Uterus (tissue), 3 donors: ENCODE measurements at regions not wholly inside any gene's neighbourhood (a gene's known extent, or its start where the extent isn't known, plus 50 kb on each side); places are given as distances from the start of the nearest gene placed in this dataset.

ENCODE experiments used
- DNase-seq, 2 donors: peaks; one replicate each; pipeline ENCODE4 v3.0.0-alpha.2; 2019 to 2020
- H3K27ac ChIP-seq, 2 donors: fragments of 200-600 bp; sonication (generic); 1 replicate in 1 of 2; 2 replicates in 1 of 2; pipeline ENCODE4 v1.5.1; 2016 to 2018
- H3K27me3 ChIP-seq, 2 donors: fragments of 200-600 bp; sonication (generic); one replicate each; pipeline ENCODE4 v1.5.1; 2018 to 2019; ENCODE audit warnings: control low read depth in 1 of 2
- H3K36me3 ChIP-seq, 2 donors: fragments of 200-600 bp; sonication (generic); one replicate each; pipeline ENCODE4 v1.5.1; 2019; ENCODE audit warnings: control low read depth in 1 of 2
- H3K4me1 ChIP-seq, 2 donors: fragments of 200-600 bp; sonication (generic); one replicate each; pipeline ENCODE4 v1.5.1; 2018 to 2019; ENCODE audit warnings: control low read depth in 1 of 2
- H3K4me3 ChIP-seq, 2 donors: fragments of 200-600 bp; sonication (generic); 1 replicate in 1 of 2; 2 replicates in 1 of 2; pipeline ENCODE4 v1.5.1; 2018 to 2019; ENCODE audit warnings: mild to moderate bottlenecking in 1 of 2
- H3K9me3 ChIP-seq, 2 donors: fragments of 200-600 bp; sonication (generic); one replicate each; pipeline ENCODE4 v1.5.1; 2019; ENCODE audit warnings: control low read depth in 1 of 2
- POLR2A ChIP-seq, 2 donors: fragments of 450-650 bp; IDR thresholded peaks; one replicate each; pipeline ENCODE4 v1.6.1; 2016; ENCODE audit warnings: antibody characterized with exemption in 2 of 2, mild to moderate bottlenecking in 1 of 2, moderate library complexity in 1 of 2
- intact Hi-C: fragments of 100-400 bp; cut with DNase I; formaldehyde crosslinking; loops from one replicate; pipeline ENCODE4 v1.15.1; 2023; ENCODE audit warnings: low total_unique reads
- TF ChIP-seq, protein P1 (sequence below), 4 experiments: fragments of 200-600 bp in 2 of 4; fragments of 450-650 bp in 2 of 4; sonication (generic) in 2 of 4; IDR thresholded peaks; one replicate each; pipeline ENCODE4 v1.5.1; 2016 to 2019; ENCODE audit warnings: antibody characterized with exemption in 4 of 4, mild to moderate bottlenecking in 2 of 4, moderate library complexity in 1 of 4
- donor health status: DM: yes; HTN: yes; CAD: no.

DNA sequence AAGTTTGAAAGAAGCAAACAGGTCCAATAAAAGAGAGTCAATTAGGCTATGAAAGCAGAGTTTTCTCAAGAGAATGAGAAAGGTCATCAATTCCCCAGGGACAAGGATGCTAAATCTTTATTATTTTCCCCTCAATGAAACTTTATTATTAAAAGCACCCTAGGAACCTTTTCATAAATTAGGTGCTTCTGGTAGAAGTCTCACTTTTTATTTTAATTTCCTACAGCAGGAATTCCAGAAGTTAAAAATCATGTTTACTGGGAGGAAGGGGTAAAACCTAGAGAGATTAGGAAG, 223.2 kb upstream of the SOX5 start:
- no peaks in the 10 kb centered on the region for H3K4me1 ChIP-seq
- H3K36me3 ChIP-seq: no peaks in the 10 kb centered on the region
- H3K4me3 ChIP-seq: no peak overlapping the region
- no peaks in the 10 kb centered on the region for H3K9me3 ChIP-seq
- no peak for DNase-seq
- no peaks in the 10 kb centered on the region for H3K27me3 ChIP-seq
- TF ChIP-seq, protein P1, sequence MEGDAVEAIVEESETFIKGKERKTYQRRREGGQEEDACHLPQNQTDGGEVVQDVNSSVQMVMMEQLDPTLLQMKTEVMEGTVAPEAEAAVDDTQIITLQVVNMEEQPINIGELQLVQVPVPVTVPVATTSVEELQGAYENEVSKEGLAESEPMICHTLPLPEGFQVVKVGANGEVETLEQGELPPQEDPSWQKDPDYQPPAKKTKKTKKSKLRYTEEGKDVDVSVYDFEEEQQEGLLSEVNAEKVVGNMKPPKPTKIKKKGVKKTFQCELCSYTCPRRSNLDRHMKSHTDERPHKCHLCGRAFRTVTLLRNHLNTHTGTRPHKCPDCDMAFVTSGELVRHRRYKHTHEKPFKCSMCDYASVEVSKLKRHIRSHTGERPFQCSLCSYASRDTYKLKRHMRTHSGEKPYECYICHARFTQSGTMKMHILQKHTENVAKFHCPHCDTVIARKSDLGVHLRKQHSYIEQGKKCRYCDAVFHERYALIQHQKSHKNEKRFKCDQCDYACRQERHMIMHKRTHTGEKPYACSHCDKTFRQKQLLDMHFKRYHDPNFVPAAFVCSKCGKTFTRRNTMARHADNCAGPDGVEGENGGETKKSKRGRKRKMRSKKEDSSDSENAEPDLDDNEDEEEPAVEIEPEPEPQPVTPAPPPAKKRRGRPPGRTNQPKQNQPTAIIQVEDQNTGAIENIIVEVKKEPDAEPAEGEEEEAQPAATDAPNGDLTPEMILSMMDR (IDR thresholded peaks at IDR 0.05): no peak
- no peak for TF ChIP-seq POLR2A (IDR thresholded peaks at IDR 0.05)
- intact Hi-C loops: no loop called here
- no peak overlapping the region for H3K27ac ChIP-seq

DNA sequence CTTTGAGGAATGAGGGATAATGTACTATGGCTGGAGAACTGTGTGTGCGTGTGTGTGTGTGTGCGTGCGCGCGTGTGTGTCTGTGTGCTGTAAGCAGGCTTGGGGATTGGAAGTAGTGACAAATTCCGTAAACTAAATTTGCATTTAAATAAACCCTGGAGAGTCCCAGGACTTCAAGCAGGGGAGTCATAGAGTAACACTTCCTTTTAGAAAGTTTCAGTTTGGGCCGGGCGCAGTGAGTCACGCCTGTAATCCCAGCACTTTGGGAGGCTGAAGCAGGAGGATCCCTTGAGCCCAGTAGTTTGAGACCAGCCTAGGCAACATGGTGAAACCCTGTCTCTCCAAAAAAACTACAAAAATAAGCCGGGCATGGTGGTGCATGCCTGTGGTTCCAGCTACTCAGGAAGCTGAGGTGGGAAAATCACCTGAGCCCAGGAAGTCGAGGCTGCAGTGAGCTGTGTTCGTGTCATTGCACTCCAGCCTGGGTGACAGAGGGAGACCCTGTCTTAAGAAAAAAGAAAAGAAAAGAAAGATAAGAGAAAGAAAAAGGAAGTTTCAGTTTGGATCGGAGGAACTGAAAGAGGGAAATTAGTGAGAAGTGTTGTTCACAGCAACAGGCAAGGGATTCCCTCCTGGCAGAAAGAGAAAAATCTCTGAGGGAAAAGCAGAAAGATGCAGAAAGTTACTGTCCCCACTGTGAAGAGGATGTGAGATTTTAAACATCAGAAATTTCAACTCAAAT, 222.7 kb upstream of the SOX5 start:
- intact Hi-C loops: no loop called here
- TF ChIP-seq POLR2A (IDR thresholded peaks at IDR 0.05): no peak
- TF ChIP-seq, protein P1 (IDR thresholded peaks at IDR 0.05): no peak
- H3K9me3 ChIP-seq: no peaks in the 10 kb centered on the region
- no peaks in the 10 kb centered on the region for H3K4me1 ChIP-seq
- H3K27ac ChIP-seq: no peak overlapping the region
- no peak for DNase-seq
- H3K27me3 ChIP-seq: no peaks in the 10 kb centered on the region
- no peaks in the 10 kb centered on the region for H3K36me3 ChIP-seq
- no peak overlapping the region for H3K4me3 ChIP-seq

DNA sequence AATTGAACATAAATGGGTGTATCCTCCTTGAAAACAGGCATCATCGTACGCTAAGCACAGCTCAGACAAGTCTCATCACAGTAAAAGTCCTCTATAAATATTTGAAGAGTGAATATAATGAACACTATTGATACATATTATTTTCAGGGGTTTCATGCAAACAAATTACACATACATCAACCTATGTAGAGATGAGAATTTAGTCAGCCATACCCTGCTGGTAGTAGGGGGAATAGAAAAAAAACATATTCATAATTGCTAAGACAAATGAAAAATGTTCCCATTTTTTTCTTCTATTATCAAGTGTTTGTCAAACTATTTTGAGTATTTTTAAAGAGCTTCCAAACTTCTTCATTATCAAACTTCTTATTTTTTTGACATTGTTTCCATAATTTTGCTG, 205.6 kb upstream of the SOX5 start:
- TF ChIP-seq POLR2A (IDR thresholded peaks at IDR 0.05): no peak
- TF ChIP-seq, protein P1 (IDR thresholded peaks at IDR 0.05): no peak
- no peak overlapping the region for H3K27ac ChIP-seq
- DNase-seq: no peak
- H3K4me1 ChIP-seq: no peaks in the 10 kb centered on the region
- H3K27me3 ChIP-seq: no peaks in the 10 kb centered on the region
- no peaks in the 10 kb centered on the region for H3K36me3 ChIP-seq
- H3K9me3 ChIP-seq: no peaks in the 10 kb centered on the region
- intact Hi-C loops: no loop called here
- no peak overlapping the region for H3K4me3 ChIP-seq

DNA sequence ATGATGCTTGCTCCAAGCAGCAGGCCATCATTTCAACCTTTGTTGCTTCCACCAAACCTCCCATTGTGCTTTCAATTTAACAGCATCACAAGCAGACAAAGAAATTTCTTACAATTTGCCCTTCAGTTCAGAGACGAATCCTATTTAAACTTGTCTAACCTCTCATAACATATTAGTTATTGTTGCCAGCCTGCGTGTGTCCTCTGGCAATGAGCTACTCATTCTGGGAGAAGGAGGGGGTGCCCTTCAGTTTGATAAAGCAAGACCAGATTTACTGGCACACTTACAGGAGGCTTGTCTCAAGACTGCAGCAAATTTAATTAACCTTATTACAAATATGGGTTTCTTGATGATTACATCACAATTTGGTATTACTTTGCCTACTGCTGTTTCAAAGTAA, 203.6 kb upstream of the SOX5 start:
- no peak for DNase-seq
- H3K9me3 ChIP-seq: no peaks in the 10 kb centered on the region
- TF ChIP-seq, protein P1 (IDR thresholded peaks at IDR 0.05): no peak
- no peak for TF ChIP-seq POLR2A (IDR thresholded peaks at IDR 0.05)
- no peaks in the 10 kb centered on the region for H3K4me1 ChIP-seq
- H3K4me3 ChIP-seq: no peak overlapping the region
- H3K27ac ChIP-seq: no peak overlapping the region
- H3K27me3 ChIP-seq: no peaks in the 10 kb centered on the region
- no peaks in the 10 kb centered on the region for H3K36me3 ChIP-seq
- intact Hi-C loops: no loop called here

DNA sequence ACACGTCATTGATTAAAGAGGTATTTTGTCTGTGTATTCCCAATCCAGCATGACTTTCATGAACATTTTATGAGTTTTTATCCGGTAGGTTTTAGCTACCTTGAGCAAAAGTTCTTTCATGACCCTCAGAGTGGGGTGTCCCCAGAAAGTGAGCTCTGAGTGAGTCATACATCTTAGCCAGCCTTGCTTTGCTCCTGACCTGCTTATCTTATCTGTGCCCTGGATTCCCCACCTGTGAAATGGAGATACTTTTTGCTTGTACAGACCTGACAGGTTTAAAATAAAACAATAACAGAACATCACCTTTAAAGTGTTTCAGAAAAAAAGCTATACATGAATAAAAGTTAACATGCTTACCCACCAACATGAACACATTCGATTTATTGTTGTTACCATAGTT, 202.8 kb upstream of the SOX5 start:
- Histone ChIP-seq H3K4me1 (no peaks in the 10 kb centered on the region), H3K9me3 (no peaks in the 10 kb centered on the region), H3K4me3 (no peak overlapping the region), H3K36me3 (no peaks in the 10 kb centered on the region), H3K27me3 (no peaks in the 10 kb centered on the region), H3K27ac (no peak overlapping the region)
- intact Hi-C loops: no loop called here
- no peak for DNase-seq
- TF ChIP-seq, protein P1 (IDR thresholded peaks at IDR 0.05): no peak
- no peak for TF ChIP-seq POLR2A (IDR thresholded peaks at IDR 0.05)
